ENCODE measurements at regions not wholly inside any gene's neighbourhood (a gene's known extent, or its start where the extent isn't known, plus 50 kb on each side); places are given as distances from the start of the nearest gene placed in this dataset.

DNA sequence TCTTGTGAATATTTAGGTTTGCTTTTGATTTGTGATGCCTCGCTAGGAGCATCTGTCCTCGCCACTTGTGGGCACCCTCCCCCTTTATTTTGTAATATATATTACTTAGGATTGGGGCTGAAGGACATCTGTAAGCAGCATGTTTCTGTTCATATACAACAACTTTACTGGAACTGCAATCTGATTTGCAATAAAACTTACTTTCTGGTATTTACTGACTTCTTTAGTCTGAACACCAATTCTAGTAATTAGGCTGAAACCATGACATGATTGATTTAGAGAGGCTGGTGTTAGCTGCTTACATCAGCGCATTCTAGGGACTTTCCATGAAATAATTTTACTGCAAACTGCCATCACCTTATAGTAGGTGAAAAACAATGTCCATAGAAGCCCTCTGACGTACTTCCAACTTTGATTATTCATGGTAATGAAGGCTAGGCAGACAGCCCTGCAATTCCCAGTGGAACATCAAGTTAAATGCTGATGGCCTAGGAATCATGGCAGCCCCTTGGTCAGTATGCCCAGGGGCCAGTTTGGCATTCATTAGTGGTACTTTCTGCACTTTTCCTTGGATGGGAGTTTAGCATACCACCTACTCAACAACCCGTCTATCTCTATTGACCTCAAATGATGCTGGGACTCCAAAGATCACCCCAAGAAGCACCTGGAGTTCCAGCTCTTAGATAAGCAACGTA is 132.9 kb upstream of the MCHR2 start:
- Histone ChIP-seq H3K27me3 (ENCODE audit: insufficient read depth, low read depth) (no peaks in the 10 kb centered on the region), H3K79me2 (ENCODE audit: low read depth) (no peaks in the 10 kb centered on the region), H3K4me1 (replicated peaks; ENCODE audit: insufficient read depth) (no peaks in the 10 kb centered on the region), H3F3A (ENCODE audit: insufficient read depth, low read depth) (no peaks in the 10 kb centered on the region), H3K9me2 (ENCODE audit: insufficient read depth) (no peaks in the 10 kb centered on the region), H3K36me3 (ENCODE audit: low read depth) (no peaks in the 10 kb centered on the region), H3K4me2 (no peak overlapping the region), H2AFZ (no peak overlapping the region), H4K20me1 (ENCODE audit: insufficient read depth) (no peaks in the 10 kb centered on the region), H3K4me3 (no peak overlapping the region), H3K9me3 (ENCODE audit: insufficient read depth, low read depth) (peaks cover 9% of the 10 kb centered on the region), H3K27ac (no peak overlapping the region)
- intact Hi-C loops (cut with micrococcal nuclease; ENCODE audit: unreplicated experiment): no loop called here
- POLR2A ChIA-PET (ENCODE audit: unreplicated experiment): no interaction called here
- CTCF ChIA-PET: no interaction called here
- no TSS peak for BruUV-seq (replicated peaks)
- DNase-seq: no peak
- TF ChIP-seq, protein P1, sequence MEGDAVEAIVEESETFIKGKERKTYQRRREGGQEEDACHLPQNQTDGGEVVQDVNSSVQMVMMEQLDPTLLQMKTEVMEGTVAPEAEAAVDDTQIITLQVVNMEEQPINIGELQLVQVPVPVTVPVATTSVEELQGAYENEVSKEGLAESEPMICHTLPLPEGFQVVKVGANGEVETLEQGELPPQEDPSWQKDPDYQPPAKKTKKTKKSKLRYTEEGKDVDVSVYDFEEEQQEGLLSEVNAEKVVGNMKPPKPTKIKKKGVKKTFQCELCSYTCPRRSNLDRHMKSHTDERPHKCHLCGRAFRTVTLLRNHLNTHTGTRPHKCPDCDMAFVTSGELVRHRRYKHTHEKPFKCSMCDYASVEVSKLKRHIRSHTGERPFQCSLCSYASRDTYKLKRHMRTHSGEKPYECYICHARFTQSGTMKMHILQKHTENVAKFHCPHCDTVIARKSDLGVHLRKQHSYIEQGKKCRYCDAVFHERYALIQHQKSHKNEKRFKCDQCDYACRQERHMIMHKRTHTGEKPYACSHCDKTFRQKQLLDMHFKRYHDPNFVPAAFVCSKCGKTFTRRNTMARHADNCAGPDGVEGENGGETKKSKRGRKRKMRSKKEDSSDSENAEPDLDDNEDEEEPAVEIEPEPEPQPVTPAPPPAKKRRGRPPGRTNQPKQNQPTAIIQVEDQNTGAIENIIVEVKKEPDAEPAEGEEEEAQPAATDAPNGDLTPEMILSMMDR (conservative IDR thresholded peaks at IDR 0.05): no peak
- TF ChIP-seq EZH2 (IDR thresholded peaks at IDR 0.05; ENCODE audit: low read depth): no peak

DNA sequence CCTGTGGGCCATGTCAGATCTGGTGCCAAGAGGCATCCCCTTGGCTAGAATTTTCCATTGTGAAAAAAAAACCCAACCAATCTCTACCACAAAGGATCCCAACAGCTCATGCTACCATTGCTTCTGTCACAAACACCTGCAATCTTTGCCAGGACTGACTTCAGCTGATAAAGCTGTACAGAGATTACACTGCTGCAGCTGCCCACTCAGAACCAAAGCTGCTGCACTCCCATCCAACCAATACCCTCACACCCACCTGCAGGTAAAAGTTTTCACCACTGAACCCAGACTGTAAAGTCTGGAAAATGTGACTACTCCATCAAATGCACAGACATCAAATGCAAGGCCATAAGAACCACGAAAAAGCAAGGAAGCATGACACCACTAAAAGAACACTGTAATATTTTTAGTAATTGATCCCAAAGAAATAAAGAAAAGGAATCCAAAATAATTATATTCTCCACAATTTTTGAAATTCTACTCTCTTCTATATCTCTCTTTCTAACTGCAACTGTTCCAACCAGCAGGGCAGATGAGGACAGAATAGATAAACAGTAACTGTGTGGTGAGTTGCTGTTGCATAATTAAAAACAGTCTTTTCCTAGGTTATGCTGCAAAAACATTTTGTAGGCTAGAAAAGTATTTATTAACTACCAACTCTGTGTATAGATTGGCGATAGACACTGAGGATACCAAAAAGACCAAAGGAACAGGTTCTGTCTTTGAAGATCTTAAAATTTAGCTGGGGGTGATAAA is 128.0 kb upstream of the MCHR2 start:
- no TSS peak for BruUV-seq (replicated peaks)
- H3K27me3 ChIP-seq (ENCODE audit: insufficient read depth, low read depth): no peaks in the 10 kb centered on the region

DNA sequence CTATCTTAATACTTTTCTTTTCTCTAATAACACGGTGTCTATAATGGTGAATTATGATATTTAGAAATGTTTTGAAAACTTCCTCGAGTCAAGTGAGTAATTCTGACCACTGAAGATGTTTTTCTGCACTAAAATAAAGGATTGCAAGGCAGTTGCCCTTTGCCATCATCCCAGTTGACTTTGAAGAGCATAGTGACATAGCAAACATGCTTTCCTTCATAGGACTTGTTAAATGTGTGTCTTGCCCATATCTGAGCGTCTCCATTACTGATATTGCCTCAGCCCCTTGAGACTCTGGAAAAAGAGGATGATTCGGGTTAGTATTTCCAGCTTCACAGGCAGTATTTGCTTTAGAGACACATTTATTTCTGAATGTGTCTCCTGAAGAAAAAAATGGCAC is 125.2 kb upstream of the MCHR2 start:
- intact Hi-C loops (cut with micrococcal nuclease; ENCODE audit: unreplicated experiment): loop anchor here (5.0 to 10.0 kb wide), 2 partner anchors 453 to 1106 kb away; no protein-coding TSS in a partner anchor
- peaks cover 5% of the 10 kb centered on the region for H3K4me1 ChIP-seq (replicated peaks; ENCODE audit: insufficient read depth)
- BruUV-seq (replicated peaks): no TSS peak

More for the DNA sequence above, 128.0 kb upstream of the MCHR2 start:
- Histone ChIP-seq H2AFZ (no peak overlapping the region), H3K27ac (no peak overlapping the region), H3K36me3 (ENCODE audit: low read depth) (no peaks in the 10 kb centered on the region), H3K4me1 (replicated peaks; ENCODE audit: insufficient read depth) (peaks cover 2% of the 10 kb centered on the region), H3F3A (ENCODE audit: insufficient read depth, low read depth) (no peaks in the 10 kb centered on the region), H3K79me2 (ENCODE audit: low read depth) (no peaks in the 10 kb centered on the region), H3K4me3 (no peak overlapping the region), H3K9me2 (ENCODE audit: insufficient read depth) (no peaks in the 10 kb centered on the region), H4K20me1 (ENCODE audit: insufficient read depth) (no peaks in the 10 kb centered on the region), H3K4me2 (no peak overlapping the region), H3K9me3 (ENCODE audit: insufficient read depth, low read depth) (no peaks in the 10 kb centered on the region)
- intact Hi-C loops (cut with micrococcal nuclease; ENCODE audit: unreplicated experiment): no loop called here
- CTCF ChIA-PET: no interaction called here
- no peak for DNase-seq
- POLR2A ChIA-PET (ENCODE audit: unreplicated experiment): no interaction called here
- TF ChIP-seq, protein P1 (conservative IDR thresholded peaks at IDR 0.05): no peak
- TF ChIP-seq EZH2 (IDR thresholded peaks at IDR 0.05; ENCODE audit: low read depth): no peak

More for the DNA sequence above, 125.2 kb upstream of the MCHR2 start:
- H3K4me2 ChIP-seq: no peak overlapping the region
- CTCF ChIA-PET: no interaction called here
- H3K9me3 ChIP-seq (ENCODE audit: insufficient read depth, low read depth): no peaks in the 10 kb centered on the region
- no peaks in the 10 kb centered on the region for H3K9me2 ChIP-seq (ENCODE audit: insufficient read depth)
- no peak overlapping the region for H2AFZ ChIP-seq
- TF ChIP-seq EZH2 (IDR thresholded peaks at IDR 0.05; ENCODE audit: low read depth): no peak
- TF ChIP-seq, protein P1 (conservative IDR thresholded peaks at IDR 0.05): no peak
- no peaks in the 10 kb centered on the region for H3K27me3 ChIP-seq (ENCODE audit: insufficient read depth, low read depth)
- no peaks in the 10 kb centered on the region for H3F3A ChIP-seq (ENCODE audit: insufficient read depth, low read depth)
- H3K36me3 ChIP-seq (ENCODE audit: low read depth): no peaks in the 10 kb centered on the region
- no peak for DNase-seq
- POLR2A ChIA-PET (ENCODE audit: unreplicated experiment): no interaction called here
- H4K20me1 ChIP-seq (ENCODE audit: insufficient read depth): no peaks in the 10 kb centered on the region
- H3K4me3 ChIP-seq: no peak overlapping the region
- H3K27ac ChIP-seq: no peak overlapping the region
- H3K79me2 ChIP-seq (ENCODE audit: low read depth): no peaks in the 10 kb centered on the region
